HUDEP-2 (cell line): ENCODE measurements at regions not wholly inside any gene's neighbourhood (a gene's known extent, or its start where the extent isn't known, plus 50 kb on each side); places are given as distances from the start of the nearest gene placed in this dataset.
"Not testable (repeated sequence)": the region's sequence is repeated elsewhere in the genome, so short reads cannot be mapped to it uniquely, and the experiment has no call there.

ENCODE experiments used
- DNase-seq, 76 experiments: peaks; one replicate each; lab custom pipeline; 2025; ENCODE audit not compliant: unreplicated experiment in 76 of 76; lab: John Stamatoyannopoulos, UW

DNA sequence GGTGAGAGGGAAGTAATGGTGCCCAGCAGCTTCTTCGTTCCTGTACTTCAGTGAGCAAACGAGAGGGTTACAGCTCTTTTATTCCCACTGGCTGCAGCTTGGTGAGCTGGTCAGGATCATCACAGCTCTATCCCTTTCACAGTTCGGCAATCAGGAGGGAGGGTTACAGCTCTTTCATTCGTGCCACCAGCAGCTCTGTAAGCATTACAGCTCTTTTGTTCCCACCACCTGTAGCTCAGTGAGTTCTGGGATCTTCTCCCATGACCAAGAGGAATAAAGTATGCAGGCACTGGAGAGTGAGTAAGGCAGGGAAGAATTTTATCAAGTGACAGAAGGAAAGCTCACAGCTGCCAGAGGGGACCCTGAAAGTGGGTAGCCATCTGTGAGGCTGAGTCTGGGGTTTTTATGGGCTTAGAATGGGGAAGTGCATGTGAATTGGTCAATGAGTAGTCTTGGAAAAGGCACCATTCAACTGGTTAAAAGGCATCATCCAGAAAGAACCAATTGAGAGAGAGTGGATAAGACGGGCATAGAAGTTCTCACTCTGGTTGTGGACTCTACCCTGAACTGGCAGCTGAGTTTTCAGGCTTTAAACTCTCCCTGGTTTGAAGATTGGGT is 123.7 kb downstream of the COX18 start:
- DNase-seq, result no peak

DNA sequence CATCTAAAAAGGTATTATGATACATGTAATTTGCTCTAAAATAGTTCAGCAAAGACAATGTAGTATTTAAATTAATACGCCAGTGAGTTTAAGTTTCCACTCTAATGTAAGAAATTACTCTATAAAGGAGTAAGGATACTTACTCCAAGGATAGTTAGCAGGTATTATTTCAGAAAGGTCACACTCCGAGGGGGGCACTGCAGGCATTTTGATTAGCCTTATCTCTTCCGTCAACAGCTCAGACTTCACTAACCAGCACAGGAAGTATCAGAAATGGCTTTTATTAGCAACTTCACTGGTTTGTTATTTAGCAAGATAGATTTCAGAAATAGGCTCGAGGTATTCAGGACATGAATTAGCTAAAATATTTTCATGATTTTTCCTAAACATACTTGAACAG is 127.0 kb downstream of the COX18 start:
- no peak for DNase-seq

DNA sequence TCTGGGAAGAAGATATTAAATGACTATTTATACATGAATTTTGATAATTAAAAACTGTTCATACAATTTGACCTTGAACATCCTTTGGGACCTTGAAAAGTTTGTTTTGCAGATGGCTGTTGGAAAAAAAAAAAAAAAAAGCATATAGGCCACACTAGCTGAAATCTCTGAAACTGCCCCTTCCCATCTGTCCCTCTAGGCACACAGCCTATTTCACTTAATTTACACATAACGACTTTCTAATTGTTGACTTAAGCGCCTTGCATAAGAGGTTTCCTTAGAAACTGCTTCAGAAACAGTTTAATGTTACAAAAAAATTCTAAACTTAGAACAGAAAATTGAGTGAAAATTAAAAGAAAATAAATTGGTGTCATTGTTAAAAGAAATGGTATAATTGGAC is 131.0 kb downstream of the COX18 start:
- no peak for DNase-seq

DNA sequence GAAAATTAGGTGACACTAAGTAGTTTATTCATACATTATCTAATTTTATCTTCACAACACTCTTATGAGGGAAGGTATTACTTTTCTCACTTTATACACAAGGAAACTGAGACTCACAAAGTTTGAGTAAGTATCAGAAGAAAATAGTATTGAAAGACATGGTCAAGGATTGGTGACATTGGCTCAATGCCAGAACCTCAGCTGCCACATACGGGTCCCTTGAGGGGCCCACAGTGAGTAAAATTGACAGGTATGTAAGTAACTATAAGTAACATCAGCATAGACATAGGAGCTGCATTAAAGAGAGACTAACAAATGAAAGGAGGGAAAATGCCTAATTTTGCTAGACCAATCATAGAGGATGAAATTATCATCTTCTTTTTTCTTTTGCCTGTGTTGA is 134.1 kb downstream of the COX18 start:
- DNase-seq, result no peak

DNA sequence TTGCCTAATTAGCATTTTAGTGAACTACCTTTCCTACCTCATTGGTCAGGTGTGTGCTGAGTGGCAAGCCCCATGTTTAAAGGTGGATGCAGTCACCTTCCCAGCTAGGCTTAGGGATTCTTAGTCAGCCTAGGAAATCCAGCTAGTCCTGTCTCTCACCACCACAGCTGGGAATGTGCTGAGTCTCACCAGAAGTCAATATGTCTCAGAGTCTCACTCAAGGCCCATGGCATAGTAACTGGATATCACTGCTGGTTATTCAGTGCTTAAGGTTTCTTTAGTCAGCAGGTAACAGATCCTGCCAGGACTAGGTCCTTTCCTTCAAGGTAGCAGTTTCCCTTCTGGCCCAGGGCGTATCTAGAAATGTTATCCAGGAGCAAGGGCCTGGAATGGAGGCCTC is 136.5 kb downstream of the COX18 start:
- DNase-seq, result no peak

DNA sequence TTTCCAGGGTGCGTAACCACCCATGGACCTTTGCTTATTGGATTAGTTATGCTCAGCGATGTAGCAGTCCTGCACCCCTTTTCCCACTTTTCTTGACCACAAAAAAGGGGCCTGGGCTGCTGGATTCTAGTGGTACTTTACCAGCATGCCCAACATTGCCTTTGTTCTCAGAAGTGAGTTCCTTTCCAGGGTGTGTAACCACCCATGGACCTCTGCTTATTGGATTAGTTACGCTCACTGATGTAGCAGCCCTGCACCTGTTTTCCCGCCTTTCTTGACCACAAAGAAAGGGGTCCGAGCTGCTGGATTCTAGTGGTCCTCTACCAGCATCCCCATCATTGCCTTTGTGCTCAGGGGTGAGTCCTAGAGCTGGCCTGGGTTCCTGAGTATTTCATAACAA is 138.2 kb downstream of the COX18 start:
- no peak for DNase-seq

DNA sequence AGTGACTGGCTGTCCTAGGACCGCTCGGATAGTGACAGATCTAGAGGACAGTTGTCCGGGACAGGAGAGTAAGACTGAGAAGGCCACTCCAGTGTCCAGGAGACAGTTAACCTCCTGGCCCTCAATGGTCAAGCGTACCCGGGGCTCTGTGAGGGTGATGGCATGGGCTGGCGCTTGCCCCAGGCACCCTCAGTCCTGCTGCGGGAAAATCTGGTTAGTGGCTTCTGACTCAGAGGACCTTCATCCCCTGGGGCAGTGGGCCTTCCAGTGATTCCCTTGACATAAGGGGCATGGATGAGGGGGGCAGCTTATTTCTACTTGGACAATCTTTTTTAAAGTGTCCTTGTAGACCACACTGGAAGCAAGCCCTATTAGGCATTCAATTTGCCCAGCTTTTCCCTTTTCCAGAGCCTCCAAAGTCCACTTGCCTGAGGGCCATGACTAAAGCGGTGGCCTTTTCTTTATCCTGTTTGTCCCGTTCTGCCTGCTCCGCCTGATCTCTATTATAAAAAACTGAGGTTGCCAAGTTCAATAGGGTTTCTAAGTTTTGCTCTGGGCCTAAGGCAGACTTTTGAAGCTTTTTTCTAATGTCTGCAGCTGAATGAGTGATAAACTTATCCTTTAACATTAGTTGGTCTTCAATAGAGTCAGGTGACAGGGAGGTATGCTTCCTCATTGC is 139.8 kb downstream of the COX18 start:
- DNase-seq, result not testable (repeated sequence)

DNA sequence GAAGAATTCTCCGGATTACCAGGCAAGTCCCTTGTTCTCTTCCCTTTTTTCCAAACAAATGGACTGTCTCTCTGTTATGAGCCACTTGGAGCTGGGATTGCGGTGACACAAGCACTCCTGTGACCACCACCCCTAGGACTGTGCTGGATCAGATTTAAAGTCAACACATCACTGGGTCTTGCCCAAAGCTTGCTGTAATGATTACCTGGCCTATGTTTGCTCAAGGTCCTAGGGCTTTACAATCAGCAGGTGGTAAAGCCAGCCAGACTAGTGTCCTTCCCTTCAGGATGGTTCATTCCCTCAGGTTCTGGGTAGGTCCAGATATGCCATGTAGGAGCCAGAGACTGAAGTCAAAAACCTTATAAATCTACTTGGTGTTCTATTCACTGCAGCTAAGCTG is 144.7 kb downstream of the COX18 start:
- no peak for DNase-seq

DNA sequence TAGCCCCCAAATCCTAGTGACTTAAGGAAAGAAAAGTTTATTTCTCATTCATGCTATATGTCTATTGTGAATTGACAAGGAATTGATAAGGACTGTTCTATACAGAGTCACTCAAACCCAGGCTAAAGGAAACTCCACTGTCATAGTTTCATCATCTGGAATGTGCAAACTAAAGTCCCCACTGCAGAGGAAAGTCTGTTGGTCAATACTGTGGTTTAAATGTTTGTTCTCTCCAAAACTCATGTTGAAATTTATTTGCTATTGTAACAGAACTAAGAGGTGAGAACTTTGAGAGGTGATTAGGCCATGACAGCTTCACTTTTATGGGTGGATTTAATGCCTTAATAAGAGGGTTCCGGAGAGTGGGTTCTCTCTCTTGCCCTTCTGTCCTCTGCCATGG is 149.6 kb downstream of the COX18 start:
- DNase-seq, result no peak

DNA sequence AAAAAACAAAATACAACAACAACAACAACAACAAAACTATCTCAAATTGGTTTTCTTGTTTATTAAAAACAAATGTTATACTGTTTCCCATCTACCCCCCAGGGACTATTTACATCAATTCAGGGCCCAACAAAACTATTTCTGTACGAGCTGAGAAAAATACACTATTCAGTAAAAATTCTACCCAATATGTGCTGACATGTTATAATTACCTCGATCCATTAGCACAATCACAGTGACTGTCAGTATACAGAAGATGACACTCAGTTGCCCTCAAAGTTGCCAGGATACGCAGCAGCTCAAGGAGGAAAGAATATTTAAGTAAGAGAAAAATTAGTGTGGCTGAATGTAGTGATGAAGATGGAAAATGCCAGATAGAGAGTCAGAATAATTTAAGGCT is 150.1 kb downstream of the COX18 start:
- no peak for DNase-seq

DNA sequence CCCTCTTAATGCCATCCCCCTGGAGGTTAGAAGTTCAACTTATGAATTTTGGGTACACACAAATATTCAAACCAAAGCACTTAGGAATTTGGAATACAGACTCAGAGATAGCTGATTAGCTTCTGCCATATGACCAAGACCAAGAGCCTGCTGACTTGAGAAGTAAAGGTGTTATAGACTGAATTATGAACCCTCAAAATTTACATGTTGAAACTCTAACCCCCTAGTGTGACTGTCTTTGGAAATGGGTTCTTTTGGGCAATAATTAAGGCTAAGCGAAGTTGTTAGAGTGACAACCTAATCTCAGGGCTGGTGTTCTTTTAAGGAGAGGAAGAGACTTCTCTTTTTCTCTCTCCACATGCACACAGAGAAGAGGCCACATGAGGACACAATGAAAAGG is 151.2 kb downstream of the COX18 start:
- no peak for DNase-seq

DNA sequence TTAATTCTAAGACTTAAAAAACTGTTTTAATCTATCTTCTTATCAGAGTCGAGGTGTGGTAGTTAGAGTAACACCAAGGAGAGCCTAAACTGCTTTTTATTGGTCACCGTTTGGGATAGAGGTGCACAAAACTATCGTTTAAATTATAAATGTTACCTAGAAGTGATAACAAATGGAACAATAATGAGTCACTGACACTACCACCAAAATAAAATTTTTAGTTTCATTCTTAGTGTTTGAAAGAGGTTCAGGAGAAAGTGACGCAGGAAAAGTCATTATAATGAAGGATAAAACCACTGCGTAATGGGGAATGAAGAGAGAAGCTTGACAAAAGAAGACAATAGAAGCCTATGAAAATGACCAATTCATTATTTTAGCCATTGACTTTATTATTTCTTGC is 158.2 kb downstream of the COX18 start:
- DNase-seq, result no peak

DNA sequence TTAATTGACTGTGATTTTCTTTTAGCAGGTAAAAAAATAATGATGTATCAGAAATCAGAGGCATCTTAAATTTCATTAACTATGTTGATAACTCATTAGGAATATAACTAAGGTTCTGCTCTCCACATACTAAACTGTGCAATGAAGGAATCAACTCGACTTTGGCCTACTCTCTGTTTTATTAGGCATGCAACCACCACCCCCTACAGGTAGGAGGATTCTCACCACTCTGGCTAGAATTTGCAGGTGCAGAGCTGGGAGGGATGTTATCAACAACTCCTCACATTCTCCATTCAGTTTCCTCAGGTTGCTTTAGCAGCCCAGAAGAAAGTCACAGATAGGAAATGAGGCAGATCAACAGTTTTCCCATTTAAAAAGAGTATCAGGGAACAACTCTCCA is 160.1 kb downstream of the COX18 start:
- no peak for DNase-seq

DNA sequence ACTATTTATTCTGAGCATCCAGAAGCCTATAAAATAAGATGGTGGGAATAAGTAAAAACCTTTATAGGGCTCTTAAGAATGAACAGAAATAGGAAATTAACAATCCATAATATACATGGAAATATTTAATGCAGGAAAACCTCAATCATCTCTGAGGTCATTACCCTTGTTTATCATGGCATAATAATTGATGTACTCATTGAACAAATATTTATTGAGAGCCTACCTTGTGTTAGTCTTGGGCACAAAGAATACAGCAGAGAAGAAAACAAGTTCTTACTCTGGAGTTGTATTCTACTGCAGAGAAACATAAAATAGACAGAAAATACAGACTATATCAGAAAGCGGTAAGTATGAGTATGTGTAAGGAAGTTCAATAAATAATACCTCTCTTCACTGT is 167.2 kb downstream of the COX18 start:
- DNase-seq, result no peak

DNA sequence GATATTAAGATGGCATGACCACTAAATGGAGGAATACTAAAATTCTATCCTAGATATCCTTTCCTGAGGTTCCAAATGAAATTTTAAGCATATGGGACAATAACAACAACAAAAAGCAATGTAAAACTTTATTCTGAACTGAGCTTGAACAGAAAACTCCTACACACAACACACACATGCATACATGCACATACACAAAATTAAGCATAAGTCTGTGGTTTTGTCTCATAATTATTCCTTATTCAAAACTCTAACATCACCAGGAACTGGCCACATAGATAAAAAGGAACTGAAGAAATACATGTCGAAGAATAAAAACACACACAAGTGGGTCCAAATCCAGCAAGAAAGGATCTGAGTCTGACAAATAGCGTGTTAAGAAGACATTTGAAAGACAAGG is 168.0 kb downstream of the COX18 start:
- DNase-seq, result no peak

DNA sequence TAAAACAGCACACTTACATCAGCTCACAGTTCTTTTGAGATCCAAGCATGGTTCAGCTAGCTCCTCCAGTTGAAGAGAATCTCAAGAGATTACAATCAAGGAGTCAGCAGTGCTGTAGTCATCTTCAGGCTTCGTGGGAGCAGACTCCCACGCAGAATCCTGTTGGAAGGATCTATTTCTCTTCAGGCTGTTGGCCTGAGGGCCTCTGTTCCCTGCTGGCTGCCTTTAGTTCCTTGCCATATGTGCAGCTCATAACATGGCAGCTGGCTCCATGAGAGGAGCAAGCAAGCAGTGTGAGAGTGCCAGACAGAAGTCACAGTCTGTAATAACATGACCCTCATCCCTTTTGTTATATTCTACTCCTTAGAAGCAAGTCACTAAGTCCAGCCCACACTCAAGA is 168.6 kb downstream of the COX18 start:
- no peak for DNase-seq

DNA sequence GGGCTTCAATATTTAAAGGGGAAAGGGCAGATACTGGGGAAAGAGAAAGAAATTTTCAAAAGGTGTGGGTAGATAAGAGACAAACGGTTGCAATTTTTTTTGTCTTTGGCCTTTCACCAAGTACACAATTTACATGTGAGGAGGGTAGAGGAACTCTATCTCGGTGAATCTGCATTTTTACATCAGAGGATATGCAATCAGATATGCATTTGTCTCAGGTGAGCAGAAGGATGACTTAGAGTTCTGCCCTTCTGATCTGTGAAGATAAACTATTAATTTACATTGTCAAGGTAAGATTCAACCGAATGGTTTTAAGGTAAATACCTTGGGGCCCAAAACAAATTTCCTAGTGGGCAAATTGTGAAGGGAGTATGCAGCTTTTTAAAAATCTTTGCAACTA is 169.9 kb downstream of the COX18 start:
- DNase-seq, result no peak

DNA sequence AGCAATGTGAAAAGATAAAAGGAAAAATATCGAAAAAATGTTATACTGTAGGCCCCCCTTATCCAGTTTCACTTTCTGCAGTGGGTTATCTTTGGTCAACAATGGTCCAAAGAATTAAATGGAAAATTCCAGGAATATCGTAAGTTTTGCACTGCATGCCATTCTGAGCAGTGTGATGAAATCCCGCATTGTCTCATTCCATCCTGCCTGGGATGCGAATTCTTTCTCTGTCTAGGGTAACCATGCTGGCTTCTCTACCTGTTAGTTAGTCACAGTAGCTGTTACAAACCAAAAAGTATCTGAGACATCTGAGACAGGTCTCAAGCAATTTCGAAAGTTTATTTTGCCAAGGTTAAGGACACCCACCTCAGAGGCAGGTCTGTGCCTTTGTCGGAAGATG is 170.3 kb downstream of the COX18 start:
- DNase-seq, result no peak

DNA sequence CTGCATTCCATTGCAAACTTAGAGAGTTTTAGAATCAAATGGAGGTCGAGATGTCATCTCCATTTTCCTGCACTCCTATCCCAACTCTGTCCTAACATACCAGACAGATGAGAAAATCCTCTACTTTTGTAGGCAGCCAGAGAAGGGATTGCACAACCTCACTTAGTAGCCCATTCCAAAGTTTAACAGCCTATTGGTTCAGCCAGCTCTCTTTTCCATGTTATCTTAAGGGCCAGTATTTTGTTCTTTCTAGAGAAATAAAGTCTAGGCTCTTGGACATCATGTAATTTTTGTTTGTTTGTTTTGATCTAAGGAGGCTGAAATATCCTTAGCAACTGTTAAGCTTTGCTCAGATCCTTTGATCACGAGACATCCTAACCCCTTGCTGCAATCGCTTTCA is 173.0 kb downstream of the COX18 start:
- DNase-seq, result no peak

DNA sequence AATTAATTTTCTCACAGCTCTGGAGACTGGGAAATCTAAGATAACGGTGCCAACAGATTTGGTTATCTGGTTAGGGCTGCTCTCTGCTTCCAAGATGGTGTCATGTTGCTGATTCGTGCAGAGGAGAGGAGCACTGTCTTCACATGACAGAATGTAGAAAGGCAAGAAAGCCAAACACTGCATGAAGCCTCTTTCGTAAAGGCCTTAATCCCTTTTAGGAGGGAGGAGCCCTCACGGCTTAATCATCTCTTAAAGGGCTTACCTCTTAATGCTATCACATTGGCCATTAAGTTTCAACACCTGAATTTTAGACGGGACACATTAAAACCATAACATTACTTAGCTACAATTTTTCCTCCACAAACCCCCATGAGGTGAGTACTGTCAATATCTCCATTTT is 174.1 kb downstream of the COX18 start:
- no peak for DNase-seq

DNA sequence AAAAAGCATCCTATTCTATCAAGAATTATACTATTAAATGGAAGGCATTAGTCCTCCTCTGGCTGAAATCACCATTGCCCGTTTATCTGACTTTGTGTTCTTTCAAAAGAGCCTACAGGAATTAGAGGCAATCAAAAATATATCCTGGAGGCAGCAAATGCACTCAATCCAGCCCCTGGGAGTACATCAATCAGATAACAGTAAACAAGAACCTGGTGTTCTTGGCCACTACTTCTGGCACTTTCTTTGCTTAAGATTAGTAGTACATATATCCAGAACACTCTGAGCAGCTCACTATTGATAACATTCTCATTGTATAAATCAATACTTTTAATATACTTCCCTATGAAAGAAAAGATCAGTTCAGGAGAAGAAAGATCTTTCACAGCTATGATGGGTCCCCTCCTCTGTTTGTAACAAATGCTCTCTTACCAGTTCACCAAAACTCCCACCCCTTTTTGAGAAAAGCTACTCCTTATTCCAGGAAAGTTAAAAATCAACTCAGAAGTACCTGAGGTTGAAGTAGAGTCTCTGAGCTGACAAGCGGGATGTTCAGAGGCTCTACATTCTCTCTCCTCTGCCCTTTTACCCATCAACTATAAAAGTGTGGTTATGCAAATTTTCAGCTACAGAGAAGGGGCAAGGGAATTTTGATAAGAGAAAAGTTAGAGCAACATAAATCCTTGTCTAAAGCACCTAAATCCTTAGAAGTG is 176.0 kb downstream of the COX18 start:
- DNase-seq, result no peak

DNA sequence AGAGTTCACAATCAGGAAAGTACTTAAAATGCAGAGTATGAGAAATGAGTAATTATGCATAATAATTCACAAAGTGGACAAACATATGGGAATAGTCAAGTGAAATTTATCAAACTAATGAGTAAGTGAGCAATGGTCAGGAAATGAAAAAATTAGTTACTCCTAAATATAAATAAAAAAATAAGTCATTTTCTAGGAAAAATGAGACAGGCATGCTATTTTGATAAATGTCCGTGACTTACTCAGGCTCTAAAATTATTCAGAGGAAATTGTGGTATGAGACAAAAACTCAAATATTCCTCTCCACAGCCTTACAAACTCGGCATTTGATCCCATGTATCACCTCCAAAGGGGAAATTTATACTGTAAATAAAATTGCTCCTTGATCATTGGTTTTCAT is 181.2 kb downstream of the COX18 start:
- no peak for DNase-seq
